GM18867 (cell line): ENCODE measurements at regions not wholly inside any gene's neighbourhood (a gene's known extent, or its start where the extent isn't known, plus 50 kb on each side); places are given as distances from the start of the nearest gene placed in this dataset.
"Not testable (repeated sequence)": the region's sequence is repeated elsewhere in the genome, so short reads cannot be mapped to it uniquely, and the experiment has no call there.

ENCODE experiments used
- ATAC-seq: cut with Tn5 transposase; IDR thresholded peaks from one replicate; pipeline ENCODE4 v1.9.1; 2021; ENCODE audit warnings: mild to moderate bottlenecking, moderate library complexity; ENCODE audit not compliant: unreplicated experiment

GRCh38 chr10:4403638-4404252 is 422.3 kb upstream of the AKR1E2 start:
- no peak for ATAC-seq

GRCh38 chr10:4401080-4401479 is 424.9 kb upstream of the AKR1E2 start:
- not testable (repeated sequence) for ATAC-seq

GRCh38 chr10:4399556-4399955 is 426.5 kb upstream of the AKR1E2 start:
- no peak for ATAC-seq

GRCh38 chr10:4398602-4399001 is 427.4 kb upstream of the AKR1E2 start:
- no peak for ATAC-seq

GRCh38 chr10:4397337-4397736 is 428.7 kb upstream of the AKR1E2 start:
- ATAC-seq = no peak

- no peak for ATAC-seq
Measured at GRCh38 chr10:4396401-4397283, 429.4 kb upstream of the AKR1E2 start.

- ATAC-seq = no peak
Measured at GRCh38 chr10:4395731-4396130, 430.3 kb upstream of the AKR1E2 start.

DNA sequence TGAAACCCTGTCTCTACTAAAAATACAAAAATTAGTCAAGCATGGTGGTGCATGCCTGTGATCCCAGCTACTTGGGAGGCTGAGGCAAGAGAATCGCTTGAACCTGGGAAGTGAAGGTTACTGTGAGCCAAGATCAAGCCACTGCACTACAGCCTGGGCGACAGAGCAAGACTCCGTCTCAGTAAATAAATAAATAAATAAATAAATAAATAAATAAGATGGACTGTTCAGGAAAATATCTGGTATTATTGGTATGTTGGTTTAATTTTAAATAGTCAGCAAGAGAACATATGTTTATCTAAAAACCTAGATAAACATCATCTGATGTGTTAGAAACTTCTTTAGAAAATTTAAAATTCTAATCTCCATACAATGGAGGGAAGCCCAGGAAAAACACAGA is 431.6 kb upstream of the AKR1E2 start:
- not testable (repeated sequence) for ATAC-seq

DNA sequence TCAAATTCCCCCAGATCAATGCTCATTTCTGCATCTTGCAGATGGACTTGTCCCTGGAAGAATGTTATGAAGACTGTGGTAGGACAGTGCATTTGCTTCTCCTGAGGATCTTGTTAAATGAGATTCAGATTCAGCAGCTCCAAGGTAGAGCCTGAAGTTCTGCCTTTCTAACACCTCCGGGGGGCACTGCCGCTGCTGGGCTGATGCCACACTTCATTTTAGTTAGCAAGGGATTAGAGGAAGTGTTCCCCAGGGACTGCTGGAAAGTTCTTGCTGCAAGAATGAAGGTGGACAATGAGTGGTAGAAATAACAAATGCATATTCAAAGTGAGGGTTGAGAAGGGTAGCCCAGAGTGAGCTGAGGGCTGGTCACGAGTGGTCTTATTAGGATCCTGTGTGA is 434.3 kb upstream of the AKR1E2 start:
- ATAC-seq = no peak

- ATAC-seq = no peak
Measured at GRCh38 chr10:4390219-4390618, 435.8 kb upstream of the AKR1E2 start.

GRCh38 chr10:4385231-4385870 is 440.7 kb upstream of the AKR1E2 start:
- ATAC-seq = no peak

- ATAC-seq = no peak
Measured at GRCh38 chr10:4384245-4384644, 441.8 kb upstream of the AKR1E2 start.

DNA sequence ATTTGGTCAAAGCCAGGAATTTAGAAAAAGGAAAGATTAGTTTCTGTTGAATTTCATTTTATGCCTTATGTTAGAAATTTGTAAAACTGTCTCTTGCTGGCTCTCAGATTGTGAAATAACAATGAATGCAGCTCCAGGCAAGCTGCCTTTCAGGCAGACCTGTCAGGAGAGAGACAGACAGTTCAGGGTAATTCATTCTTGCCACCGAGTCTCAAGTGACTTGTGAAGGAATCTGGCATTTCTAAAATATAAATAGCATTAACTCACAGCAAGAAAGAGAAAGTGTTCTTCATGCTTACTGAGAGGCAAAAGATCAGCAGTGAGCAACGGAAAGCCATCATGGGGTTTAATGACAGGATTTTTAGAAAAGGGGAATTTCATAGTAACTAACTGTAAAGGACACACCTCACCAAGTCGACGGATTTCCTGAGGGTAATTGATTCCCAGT is 442.3 kb upstream of the AKR1E2 start:
- no peak for ATAC-seq

GRCh38 chr10:4382811-4383210 is 443.2 kb upstream of the AKR1E2 start:
- no peak for ATAC-seq

DNA sequence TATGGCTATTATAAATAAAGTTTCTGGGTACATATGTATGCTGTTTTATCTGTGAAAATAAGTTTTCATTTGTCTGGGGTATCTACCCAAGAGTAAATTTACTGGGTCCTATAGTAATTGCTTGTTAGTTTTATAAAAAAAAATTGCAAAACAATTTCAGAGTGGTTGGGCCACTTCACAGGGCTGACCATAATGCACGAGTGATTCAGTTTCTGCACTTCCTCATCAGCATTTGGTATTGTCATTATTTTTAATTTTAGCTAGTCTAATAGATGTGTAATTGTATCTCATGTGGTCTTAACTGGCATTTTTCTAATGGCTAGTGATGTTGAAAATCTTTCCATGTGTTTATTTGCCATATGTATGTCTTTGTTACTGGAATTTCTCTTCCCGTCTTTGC is 452.4 kb upstream of the AKR1E2 start:
- no peak for ATAC-seq

DNA sequence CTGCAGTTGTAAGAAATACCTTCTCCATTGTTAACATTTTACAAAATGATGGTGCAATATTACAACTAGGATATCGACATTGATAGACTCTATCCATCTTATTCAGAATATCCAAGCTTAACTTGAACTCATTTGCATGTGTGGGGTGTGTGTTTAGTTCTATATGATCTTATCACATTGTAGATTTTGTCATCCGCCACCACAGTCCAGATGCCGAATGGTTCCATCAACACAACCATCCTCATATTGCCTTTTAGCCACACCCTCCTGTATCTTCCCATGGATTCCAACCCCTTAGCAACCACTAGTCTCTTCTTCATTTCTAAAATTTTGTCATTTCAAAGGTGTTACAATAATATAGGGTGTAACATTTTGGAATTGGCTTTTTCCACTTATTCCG is 452.9 kb upstream of the AKR1E2 start:
- ATAC-seq = no peak

GRCh38 chr10:4372601-4373000 is 453.4 kb upstream of the AKR1E2 start:
- no peak for ATAC-seq

DNA sequence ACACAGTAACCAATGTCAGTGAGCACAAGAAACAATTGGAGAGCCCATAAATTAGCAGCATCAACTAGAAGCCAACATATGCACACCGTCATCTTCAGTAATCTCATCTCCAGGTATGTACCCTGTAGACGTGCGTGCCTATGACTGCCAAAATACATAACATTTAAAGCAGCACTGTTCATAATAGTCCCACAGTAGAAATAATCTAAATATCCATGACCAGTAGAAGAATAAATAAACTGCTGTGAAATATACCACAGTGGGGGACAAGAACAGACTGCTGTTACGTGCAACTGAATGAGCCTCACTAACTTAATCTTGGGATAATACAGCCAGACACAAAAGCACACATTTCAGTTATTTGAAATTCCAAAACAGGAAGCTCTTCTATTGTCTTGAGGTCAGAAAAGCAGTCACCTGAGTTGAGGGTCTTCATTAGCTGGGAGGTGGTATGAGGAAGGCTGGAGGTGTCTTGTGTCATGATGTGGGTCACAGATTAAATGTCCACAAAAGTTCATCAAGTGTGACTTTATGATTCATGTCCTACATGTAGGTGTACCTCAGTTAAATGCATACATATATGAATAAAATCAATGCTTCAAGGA is 454.2 kb upstream of the AKR1E2 start:
- ATAC-seq = no peak

DNA sequence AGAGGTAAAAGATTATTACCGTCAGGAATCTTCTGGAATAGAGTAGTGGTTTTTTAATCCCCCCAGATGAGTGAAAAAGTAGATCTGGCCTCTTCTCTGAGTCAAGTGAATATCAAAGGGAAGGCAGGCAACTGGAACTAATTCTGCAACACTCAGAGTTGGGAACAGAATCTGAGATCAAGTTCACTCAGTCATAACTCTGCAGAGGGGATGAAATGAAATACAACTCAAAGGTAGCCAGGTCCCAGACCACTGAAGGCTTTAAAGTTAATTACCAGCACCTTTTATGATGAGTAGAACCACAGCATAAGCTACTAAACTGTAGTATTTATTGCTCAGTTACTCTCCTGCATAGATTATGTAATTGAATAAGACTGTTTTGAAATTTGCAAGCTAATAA is 455.6 kb upstream of the AKR1E2 start:
- ATAC-seq = no peak

GRCh38 chr10:4361581-4361980 is 464.4 kb upstream of the AKR1E2 start:
- no peak for ATAC-seq

DNA sequence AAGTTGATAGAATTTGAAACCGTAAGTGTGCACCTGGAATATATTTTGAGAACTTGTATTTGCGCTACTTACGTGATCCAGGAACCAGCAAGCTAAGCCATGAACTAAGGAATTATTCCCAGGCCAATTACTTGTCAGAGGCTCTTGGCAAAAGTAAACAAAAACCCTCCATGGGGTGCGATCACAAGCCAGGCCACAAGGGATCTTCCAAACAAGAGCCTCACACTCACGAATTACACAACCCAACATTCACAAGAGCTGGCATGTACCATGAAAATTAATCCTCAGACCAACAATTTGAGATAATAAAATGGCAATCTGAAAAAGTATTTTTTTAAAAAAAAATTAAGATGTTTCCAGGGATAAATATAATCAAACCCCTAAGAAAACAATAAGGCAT is 467.0 kb upstream of the AKR1E2 start:
- ATAC-seq = no peak
